ENCODE measurements at regions not wholly inside any gene's neighbourhood (a gene's known extent, or its start where the extent isn't known, plus 50 kb on each side); places are given as distances from the start of the nearest gene placed in this dataset.

DNA sequence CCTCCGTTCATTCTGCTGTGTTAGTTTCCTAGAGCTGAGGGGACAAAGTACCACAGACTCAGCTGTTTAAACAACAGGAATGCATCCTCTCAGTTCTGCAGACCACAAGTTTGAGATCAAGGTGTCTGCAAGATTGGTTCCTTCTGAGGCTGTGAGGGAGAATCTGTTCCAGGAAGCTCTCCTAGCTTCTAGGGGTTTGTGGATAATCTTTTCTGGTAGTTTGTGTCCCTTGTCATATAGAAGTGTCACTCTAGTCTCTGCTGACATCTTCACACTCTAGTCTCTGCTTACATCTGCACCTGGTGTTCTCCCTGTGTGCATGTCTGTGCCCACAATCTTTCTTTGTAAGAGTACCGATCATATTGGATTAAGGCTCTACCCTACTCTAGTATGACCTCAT lies 581.8 kb downstream of the RNF144A start:
- TF ChIP-seq, protein P1, sequence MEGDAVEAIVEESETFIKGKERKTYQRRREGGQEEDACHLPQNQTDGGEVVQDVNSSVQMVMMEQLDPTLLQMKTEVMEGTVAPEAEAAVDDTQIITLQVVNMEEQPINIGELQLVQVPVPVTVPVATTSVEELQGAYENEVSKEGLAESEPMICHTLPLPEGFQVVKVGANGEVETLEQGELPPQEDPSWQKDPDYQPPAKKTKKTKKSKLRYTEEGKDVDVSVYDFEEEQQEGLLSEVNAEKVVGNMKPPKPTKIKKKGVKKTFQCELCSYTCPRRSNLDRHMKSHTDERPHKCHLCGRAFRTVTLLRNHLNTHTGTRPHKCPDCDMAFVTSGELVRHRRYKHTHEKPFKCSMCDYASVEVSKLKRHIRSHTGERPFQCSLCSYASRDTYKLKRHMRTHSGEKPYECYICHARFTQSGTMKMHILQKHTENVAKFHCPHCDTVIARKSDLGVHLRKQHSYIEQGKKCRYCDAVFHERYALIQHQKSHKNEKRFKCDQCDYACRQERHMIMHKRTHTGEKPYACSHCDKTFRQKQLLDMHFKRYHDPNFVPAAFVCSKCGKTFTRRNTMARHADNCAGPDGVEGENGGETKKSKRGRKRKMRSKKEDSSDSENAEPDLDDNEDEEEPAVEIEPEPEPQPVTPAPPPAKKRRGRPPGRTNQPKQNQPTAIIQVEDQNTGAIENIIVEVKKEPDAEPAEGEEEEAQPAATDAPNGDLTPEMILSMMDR (IDR thresholded peaks at IDR 0.05): no peak
- TF ChIP-seq POLR2A (IDR thresholded peaks at IDR 0.05): no peak
